Fibroblast of villous mesenchyme (primary cell): ENCODE measurements at regions not wholly inside any gene's neighbourhood (a gene's known extent, or its start where the extent isn't known, plus 50 kb on each side); places are given as distances from the start of the nearest gene placed in this dataset.

Experiments
- DNase-seq: peaks from one replicate; pipeline ENCODE4 v3.0.0-alpha.2; 2010; ENCODE audit warnings: low read depth
- H3K4me3 ChIP-seq: 2 replicates; pipeline ENCODE4 v1.5.1; 2011; ENCODE audit warnings: low read depth, mild to moderate bottlenecking, low read length
- TF ChIP-seq, protein P1 (sequence below): IDR thresholded peaks from 2 replicates; pipeline ENCODE4 v1.5.1; 2012; ENCODE audit warnings: low read depth, mild to moderate bottlenecking, low read length; ENCODE audit not compliant: insufficient read depth

- no peak for DNase-seq
- TF ChIP-seq, protein P1, sequence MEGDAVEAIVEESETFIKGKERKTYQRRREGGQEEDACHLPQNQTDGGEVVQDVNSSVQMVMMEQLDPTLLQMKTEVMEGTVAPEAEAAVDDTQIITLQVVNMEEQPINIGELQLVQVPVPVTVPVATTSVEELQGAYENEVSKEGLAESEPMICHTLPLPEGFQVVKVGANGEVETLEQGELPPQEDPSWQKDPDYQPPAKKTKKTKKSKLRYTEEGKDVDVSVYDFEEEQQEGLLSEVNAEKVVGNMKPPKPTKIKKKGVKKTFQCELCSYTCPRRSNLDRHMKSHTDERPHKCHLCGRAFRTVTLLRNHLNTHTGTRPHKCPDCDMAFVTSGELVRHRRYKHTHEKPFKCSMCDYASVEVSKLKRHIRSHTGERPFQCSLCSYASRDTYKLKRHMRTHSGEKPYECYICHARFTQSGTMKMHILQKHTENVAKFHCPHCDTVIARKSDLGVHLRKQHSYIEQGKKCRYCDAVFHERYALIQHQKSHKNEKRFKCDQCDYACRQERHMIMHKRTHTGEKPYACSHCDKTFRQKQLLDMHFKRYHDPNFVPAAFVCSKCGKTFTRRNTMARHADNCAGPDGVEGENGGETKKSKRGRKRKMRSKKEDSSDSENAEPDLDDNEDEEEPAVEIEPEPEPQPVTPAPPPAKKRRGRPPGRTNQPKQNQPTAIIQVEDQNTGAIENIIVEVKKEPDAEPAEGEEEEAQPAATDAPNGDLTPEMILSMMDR: no peak
- H3K4me3 ChIP-seq: no peak overlapping the region
Observed at GRCh38 chr9:107630156-107630555, 140.6 kb upstream of the KLF4 start.

- DNase-seq: no peak
- no peak overlapping the region for H3K4me3 ChIP-seq
- TF ChIP-seq, protein P1: no peak
Observed at GRCh38 chr9:107628444-107628843, 138.9 kb upstream of the KLF4 start.

GRCh38 chr9:107627781-107628180, 138.2 kb upstream of the KLF4 start:
- H3K4me3 ChIP-seq: no peak overlapping the region
- no peak for DNase-seq
- TF ChIP-seq, protein P1: no peak

- no peak for DNase-seq
- H3K4me3 ChIP-seq: no peak overlapping the region
- TF ChIP-seq, protein P1: no peak
Observed at GRCh38 chr9:107626118-107626517, 136.5 kb upstream of the KLF4 start.

DNA sequence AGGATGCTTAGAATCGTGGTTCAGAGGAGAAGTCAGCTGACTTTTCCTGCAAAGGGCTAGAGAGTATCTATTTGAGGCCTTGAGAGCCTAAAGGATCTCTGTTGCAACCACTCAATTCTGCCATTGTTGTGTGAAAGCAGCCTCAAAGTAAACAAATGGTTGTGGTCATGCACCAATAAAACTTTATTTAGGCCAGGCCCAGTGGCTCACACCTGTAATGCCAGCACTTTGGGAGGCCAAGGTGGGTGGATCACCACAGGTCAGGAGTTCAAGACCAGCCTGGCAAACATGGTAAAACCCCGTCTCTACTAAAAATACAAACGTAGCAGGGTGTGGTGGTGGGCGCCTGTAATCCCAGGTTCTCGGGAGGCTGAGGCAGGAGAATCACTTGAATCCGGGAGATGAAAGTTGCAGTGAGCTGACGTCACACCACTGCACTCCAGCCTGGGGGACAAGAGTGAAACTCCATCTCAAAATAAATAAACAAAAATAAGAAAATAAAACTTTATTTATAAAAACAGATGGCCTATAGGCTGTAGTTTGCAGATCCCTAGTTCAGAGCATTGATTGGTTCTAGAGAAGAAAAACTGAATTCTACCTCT, 135.9 kb upstream of the KLF4 start:
- TF ChIP-seq, protein P1: no peak
- no peak for DNase-seq
- H3K4me3 ChIP-seq: no peak overlapping the region

- H3K4me3 ChIP-seq: no peak overlapping the region
- peak; percentile 37 for DNase-seq
- TF ChIP-seq, protein P1: no peak
Observed at GRCh38 chr9:107624234-107624948, 134.8 kb upstream of the KLF4 start.
